Activated CD8-positive, alpha-beta memory T cell treated with anti-CD3 and anti-CD28 coated beads for 4 hours (primary cell): ENCODE measurements at regions not wholly inside any gene's neighbourhood (a gene's known extent, or its start where the extent isn't known, plus 50 kb on each side); places are given as distances from the start of the nearest gene placed in this dataset.

Experiments
- DNase-seq, 2 donors: peaks; one replicate each; pipeline ENCODE4 v3.0.0-alpha.2; 2020; ENCODE audit warnings: low read depth in 2 of 2

DNA sequence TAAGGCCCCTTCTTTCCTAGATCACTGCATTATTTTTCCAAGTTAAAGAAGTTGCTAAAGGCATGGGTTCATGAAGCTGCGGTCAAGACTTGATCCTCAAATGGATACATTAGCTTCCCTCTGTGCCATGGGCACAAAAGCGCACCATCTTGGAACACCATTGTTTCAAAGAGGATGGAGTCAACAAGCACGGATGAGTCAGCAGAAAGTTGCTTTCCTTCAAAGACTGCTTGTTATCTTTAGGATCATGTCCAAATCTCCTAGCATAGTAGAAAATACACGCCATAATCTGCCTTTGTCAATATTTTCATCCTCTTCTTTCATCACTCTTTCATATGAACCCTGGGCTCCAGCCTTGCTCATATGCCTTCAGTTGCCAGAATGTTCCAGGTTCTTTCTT lies 226.8 kb upstream of the GATB start:
- no peak for DNase-seq

DNA sequence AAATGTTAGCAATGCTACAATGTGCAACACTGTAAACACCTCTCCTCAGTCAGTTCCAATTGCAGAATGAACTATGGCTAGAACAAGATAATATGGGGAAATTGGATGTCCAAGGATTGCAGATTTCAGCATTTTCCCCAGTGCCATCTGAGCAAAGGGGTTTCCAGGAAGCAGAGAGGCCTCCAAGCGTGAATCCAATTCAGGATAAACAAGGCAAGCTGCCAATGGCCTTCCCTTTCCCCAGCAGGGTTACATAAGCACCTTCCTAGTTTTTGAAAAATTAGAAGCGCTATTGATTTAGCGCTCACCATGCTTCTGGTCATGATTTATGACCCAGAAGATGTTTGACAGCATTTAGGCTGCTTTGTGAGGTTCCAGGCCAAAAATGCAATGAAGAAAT lies 223.0 kb upstream of the GATB start:
- no peak for DNase-seq

DNA sequence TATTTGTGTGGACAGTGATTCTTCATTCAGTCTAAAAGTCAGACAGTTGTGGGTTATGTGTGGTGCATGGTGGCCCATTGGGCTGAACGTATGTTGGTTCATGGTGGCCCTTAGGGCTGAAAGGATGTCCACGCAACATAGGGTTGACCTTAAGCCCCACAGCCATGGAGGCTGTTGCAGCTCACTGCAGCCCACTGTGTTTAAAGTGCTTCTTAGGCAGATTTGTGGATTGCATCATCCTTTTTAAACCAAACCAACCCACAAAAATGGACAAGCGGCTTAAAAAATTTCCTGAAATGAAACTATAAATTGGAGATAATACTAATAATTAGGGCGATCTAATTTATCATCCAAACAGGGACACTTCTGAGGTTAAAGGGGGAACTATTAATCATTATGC lies 219.0 kb upstream of the GATB start:
- DNase-seq, result no peak

DNA sequence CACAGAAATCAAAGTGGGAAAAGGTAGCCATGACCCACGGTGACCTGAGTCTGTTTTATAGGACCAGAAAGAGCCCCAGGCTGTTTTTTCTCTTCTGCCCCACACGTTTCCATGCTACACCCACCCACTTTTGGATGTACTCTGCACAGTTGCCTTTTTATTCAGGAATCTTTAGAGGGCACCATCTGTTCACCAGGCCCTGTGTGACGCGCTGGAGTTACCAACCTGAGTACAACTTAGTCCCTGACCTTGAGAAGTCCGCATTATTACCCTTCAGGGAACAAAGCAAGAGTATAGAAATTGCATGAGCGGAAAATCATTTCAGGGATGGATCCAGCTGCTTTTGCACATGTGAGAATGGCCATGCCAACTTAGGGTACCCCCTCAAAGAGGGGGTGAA lies 207.8 kb upstream of the GATB start:
- no peak for DNase-seq

DNA sequence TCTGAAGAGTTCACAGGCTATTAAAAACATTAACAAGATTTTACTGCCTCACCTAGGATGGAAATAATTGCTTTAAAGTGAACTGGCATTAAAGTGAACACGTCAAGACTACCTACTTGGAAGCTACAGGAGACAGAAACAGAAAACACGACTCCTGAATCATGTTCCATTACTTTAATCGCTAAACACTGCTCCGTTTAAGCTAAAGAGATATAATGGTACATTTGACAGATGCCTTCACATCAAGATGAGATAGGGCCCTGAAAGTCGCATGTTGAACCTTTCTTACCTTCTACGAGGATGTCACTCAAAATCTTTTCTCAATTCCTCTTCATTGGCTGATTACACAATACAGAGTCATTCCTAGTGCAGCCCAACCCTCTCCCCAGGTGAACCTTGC lies 206.3 kb upstream of the GATB start:
- DNase-seq, result no peak

DNA sequence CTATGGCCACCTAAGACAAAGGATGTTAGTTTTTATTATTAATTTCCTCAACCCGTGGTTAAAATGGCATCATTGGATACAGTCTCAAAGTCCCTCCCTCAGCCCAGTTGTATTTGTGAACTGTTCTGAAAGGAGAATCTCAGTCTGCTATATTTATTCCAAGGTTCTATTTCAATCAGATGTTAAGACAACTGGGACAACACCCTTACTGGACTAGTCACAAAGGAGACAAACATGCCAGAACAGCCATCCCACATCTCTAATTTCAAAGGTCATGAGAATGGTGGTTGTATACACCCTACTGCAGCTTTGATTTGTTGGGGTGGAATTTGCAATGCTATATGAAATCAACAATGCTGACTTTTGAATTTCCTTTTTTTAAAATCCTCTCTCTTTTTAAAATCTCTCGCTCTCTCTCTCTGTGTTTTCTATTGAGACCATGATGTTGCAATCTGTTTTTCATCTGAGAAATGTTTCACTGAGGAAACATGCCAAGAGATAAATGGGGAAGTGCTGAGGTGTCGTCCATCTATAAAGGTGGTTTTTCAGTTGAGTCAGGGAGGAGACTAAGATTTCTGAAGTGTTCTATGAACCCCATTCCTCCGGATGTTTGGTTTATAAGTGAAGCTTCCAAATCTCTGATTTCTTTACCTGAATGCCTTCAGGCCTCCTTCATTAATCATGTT lies 201.5 kb upstream of the GATB start:
- no peak for DNase-seq

DNA sequence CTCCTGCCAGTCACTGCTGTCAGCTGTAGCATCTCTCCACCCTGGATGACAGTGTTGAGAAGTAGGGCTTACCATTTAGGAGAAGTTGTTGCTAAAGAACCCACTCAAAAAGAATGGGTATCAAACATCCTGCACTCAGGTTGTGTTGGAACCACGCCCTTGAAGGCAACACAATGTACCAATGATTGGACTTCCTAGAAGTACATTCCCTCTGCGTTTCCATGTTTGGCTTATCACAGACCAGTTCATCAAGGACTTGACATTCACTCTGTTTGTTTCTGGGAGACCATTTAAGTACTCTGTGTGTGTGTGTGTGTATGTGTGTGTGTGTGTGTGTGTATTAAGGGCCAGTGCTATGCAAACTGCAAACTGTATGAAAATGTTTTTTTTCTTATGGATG lies 200.6 kb upstream of the GATB start:
- no peak for DNase-seq

DNA sequence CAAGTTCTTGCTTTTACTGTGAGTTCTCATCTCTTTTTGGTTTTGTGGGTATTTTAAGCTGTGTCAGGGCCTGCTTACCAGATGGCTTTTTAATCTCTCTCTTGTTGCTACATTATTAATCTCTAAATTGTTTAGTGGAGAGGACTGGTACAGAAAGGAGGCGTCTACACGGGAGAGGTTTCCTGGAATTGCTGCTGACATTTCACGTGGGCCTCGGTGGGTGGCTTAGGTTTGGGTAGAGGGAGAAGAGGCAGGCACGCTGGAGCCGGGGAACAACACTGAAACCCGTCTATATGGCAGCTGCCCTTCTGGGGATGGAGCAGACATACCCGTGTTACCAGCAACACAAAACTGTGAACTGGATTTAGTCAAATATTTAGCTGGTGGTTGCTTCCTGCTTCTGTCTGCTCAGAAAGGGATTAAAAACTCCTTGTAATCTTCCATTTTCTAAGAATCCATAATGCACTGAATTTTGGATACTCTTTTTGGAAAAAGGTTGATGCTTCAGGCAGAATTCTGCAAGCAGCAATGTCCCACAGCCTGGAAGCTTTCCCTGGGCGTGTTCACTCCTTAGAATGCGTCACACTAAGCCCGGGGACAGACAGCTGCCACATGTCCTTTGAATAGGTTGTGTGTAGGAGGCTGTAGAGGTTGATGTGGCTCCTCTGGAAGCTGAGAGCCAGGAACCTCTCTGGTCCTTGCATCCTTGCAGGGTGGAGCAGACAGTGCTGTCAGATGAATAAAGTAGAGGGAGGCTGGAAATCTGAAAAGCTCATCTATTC lies 199.8 kb upstream of the GATB start:
- DNase-seq, result no peak

DNA sequence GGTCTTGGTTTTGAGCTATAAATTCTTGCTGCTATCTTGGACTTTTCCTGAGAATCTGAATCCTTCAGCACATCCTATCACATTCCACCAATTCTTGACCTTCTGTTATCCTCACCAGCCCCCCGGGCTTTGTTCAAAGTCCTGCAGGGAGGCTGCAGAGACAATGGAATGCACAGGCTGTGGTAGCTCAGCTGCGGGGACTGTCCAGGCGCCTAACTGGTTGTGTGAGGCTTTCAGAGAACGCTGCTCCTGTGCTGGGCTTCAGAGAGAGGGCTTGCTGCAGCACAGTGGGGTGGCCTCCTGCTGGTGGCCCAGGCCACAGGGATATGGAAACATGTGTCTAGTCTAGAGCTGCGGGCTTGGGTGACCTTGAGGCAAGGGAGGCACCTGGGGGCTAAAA lies 196.3 kb upstream of the GATB start:
- DNase-seq, result no peak

DNA sequence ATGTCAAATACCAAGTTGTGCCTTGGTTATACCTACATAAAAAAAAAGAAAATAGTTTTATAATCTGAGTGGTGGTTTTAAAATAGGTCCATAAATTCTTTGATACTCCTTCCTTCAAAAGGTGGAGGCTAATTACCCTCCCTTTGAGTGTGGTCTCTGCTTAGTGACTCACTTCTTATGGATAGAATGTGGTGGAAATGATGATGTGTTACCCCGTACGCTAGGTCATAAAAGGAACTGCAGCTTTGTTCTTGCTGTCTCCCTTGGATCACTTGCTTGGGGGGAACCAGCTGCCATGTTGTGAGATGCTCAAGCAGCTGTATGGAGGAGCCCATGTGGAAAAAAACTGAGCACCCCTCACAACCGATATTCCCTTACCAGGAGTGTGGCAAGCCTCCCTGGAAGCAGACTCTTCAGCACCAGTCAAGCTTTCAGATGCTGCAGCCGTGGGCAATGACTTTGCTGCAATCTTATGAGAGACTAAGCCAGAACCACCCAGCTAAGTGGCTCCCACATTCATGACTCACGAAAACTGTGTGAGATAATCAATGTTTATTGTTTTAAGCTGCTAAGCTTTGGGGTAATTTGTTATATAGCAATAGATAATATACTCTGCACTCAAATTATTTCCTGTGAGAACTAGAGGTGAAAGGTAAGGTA lies 195.0 kb upstream of the GATB start:
- no peak for DNase-seq

DNA sequence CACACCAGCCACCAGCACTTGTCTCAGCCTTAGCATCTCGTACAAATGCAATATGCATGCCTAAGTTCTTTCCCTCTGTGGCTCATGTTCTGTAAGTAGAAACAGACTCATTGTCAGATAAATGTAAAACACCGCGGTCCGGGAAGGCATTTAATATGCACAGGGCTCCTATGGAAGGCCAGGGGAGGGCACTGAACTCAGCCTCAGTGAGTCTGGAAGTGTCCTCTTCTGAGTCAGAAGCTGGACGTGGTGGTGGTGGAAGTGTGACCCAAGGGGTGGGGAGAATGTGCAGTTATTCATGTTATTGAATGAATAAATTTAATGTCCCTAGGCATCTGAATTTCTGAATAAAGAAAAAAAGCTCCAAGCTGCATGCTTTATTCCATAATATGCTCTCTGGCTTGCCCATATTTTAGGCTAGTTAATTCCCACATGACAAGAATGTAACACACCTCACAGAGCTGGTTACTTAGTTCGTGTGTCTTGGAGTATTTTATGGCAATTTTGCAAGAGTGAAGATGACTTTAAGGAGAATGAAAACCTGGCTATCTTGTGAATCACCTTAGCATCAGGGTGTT lies 193.1 kb upstream of the GATB start:
- no peak for DNase-seq

DNA sequence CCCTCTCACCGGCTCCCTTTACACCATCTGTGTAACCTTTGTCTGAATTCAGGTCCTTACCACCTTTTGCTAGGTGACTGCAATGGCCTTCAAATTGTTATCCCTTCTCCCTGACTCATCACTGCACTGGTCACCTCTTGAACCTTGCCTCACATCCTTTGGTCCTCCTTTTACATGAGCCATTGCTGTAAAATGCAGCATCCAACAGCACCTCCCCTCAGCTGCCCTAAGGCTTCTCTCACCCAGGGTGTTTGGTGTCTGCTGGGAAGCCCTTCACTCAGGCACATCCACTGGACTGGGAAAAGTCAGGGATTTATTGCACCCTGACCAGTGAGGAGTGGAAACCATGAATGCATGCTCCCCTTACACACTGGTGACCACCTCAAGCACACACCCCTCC lies 192.5 kb upstream of the GATB start:
- no peak for DNase-seq

DNA sequence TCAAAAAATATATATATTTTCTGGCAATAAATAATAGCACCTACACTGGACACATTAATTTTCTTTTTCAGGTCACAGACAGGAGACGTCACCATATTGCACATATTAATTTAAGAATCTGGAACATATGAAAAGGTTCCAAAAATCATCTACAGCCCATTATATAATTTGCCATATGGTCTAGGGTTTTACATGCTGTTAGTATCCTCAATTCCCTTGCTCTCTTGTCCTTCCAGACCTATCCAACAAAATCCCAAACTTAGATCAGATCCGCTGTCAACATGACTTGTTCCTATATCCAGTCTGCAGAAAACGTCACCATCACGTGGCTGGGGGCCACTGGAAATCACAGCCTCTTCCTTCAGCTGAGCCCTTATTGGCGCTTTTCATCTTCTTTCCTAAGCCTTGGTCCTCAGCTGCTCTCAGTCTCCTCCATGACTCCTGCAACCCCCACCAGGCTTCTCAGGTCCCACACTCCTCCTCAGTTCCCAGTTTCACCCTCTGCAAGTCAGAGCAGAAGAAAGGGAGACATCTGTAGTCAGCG lies 192.0 kb upstream of the GATB start:
- no peak for DNase-seq

DNA sequence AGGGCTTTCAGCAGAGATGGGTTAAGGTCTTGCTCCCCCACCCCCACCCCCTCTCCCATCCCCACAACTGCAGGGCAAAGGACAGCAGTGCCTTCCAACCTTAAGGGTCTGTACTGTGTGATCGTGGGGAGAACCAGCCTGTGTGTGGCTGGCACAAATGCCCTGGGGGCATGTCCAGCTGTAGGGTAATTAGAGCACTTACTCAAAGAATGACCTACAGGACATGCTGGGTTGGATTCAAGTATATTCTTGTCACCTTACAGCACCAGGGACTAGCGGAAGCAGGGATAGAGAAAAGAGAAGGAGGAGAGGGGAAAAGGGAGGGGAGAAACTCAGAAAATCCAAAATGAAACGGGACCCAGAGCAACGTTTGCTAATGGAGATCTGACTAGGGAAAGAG lies 191.3 kb upstream of the GATB start:
- DNase-seq, result no peak

DNA sequence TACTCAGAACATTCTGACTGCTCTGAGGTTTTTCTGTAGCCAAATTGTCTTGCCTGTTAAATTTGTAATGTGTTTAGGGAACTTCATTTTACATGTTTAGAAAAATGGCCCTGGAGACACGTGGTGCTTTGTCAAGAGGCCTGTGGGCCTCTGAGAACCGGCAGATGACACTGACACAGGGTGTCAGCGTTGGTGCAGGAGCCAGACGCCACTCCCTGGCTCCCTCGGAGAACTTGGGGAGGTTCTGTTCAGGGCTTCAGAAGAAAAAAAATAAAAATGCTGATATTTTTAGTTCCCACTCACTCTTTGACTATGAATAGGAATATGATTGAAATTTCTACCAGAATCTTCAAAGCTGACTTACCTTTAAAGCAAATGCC lies 190.9 kb upstream of the GATB start:
- DNase-seq, result no peak

DNA sequence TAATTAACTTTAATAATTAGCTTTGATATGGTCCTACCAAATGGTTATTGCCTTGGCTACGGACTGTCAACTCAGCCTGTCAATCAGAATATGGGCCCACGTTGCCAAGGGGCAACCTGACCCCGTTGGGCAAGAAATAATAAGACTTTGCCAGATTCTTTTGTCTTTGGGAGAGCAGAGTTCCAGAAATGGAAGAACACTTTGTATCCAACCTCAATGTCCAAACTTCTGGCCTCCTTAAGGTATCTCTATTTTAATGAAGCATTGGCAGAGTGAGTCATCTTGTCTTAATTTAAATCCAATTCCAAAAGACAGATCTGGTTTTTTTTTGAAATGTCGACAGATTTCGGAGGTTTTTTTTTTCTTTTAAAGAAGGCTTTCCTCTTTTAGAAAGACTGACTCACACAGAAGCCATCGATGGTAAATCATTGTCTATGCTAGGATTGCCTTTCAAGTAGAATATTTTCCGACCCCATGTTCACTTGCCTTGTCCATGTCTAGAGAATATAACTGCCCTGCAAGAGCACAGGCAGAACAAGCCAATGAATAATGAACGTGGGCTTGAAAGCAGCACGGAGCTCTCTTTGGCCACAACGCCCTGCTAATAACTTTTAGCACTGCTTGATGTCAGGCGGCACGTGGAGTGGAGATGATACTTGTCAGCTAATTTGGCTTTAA lies 190.3 kb upstream of the GATB start:
- DNase-seq, result no peak

DNA sequence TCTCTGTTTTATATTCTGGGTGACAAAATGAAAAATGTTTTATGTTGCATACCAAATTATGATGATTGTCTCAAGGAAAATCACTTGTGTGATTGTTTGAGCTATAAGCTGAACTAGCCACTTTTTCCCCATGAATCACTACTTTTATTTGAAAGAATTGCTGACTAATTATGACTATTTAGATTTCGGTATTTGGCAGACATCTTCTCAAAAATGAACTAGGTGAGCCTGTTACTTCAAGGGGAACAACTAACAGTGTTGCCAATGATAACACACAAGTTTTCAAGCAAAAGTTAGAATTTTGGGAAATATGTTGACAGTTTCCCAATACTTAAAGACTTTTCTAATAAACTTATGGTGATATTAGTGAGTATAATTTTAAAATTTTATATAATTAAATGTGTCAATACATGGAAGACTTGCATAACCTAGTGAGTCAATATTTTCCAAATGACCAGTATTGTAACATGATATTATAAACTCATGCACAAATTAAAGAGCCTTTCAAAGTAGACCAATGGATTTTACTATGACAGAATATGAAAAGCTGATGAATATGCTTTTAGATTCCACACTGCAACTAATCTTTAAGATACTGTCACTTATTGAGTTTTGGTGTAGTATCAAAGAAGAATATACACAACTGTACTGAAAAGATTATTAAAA lies 187.7 kb upstream of the GATB start:
- no peak for DNase-seq

DNA sequence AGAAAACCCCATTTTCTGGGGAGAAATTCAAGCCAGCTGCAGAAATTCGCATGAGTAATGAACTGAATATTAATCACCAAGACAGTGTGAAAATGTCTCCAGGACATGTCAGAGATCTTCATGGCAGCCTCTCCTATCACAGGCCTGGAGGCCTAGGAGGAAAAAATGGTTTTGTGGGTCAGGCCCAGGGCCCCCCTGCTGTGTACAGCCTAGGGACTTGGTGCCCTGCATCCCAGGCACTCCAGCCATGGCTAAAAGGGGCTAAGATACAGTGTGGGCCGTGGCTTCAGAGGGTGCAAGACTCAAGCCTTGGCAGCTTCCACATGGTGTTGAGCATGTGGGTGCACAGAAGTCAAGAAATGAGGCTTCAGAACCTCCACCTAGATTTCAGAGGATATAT lies 185.9 kb upstream of the GATB start:
- DNase-seq, result no peak

DNA sequence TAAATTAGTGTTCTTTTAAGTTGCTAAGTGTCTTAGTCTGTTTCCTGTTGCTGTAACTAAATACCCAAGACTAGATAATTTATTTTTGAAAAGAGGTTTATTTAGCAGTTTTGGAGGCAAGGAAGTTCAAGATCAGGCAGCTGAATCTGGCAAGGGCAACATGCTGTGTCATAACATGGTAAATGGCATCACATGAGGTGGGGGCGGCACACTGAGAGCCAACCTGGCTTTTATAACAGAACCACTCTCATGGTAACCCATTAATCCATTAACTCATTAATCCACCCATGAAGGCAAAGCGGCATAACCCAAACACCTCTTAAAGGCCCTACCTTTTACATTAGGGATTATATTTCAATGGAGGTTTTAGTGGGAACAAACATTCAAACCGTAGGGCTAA lies 182.2 kb upstream of the GATB start:
- DNase-seq, result no peak

DNA sequence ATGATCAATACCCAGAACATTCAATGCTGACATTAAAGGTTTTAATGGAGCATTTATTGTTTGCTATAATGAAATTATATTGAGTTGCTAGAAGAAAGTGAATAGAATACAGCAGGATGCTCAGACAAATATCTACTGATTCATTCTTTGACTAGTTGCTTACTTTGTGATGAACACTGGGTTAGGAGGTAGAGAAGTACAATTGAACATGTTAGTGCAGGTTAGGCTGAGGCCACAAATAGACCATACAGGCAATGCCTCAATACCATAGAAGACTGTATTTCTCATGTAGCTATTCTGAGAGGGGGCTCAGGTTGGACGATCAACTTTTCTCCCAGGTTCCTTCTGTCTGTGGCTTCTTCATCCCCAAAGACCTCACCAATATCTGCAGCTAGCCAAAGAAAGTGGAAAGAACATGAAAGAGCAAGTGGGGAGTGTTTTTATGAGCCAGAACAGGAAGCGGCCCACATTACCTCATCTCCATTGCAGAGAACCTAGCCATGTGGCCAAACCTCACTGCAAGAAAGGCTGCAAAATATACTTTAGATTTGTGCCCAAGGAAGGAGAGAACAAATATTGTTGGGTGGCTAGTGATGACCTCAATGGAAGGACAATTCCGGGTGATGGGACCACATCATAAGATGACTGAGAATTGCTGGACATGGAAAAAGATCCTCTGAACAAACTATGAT lies 180.3 kb upstream of the GATB start:
- DNase-seq, result no peak

DNA sequence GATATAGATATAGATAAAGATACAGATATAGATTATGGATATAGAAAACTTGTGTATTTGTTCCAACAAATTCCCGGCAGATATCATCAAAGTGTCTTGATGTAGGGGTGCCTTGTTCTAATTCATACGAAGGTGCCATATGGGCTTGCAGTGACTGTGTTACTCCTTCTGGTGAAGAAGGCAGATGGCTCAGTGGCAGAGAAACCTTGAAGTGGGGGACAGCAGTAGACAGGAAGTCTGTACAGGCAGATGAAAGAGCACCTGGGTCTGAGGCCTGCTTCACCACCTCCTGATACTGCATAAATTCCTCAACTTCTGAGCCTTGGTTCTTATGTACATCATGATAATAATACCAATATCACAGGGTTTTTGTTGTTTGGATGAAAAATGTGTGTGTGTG lies 179.5 kb upstream of the GATB start:
- DNase-seq, result no peak
